GM19463 (cell line): ENCODE measurements at regions not wholly inside any gene's neighbourhood (a gene's known extent, or its start where the extent isn't known, plus 50 kb on each side); places are given as distances from the start of the nearest gene placed in this dataset.

Source experiments
- ATAC-seq: cut with Tn5 transposase; IDR thresholded peaks from one replicate; pipeline ENCODE4 v1.9.1; 2021; ENCODE audit warnings: mild to moderate bottlenecking, moderate library complexity; ENCODE audit not compliant: unreplicated experiment

GRCh38 chr21:38920631-38921398, 115.1 kb downstream of the ETS2 start:
- ATAC-seq: no peak

GRCh38 chr21:38918607-38919346, 113.0 kb downstream of the ETS2 start:
- ATAC-seq: no peak

- ATAC-seq: no peak
These were observed 111.5 kb downstream of the ETS2 start for GRCh38 chr21:38917043-38917774.

GRCh38 chr21:38916214-38916964, 110.7 kb downstream of the ETS2 start:
- ATAC-seq: no peak

GRCh38 chr21:38915546-38915945, 109.8 kb downstream of the ETS2 start:
- no peak for ATAC-seq

GRCh38 chr21:38914528-38915293, 109.0 kb downstream of the ETS2 start:
- no peak for ATAC-seq

- ATAC-seq: no peak
These were observed 108.3 kb downstream of the ETS2 start for GRCh38 chr21:38913893-38914527.

- ATAC-seq: no peak
These were observed 107.6 kb downstream of the ETS2 start for GRCh38 chr21:38913120-38913892.

GRCh38 chr21:38912789-38913119, 107.0 kb downstream of the ETS2 start:
- ATAC-seq: no peak

- ATAC-seq: no peak
These were observed 106.4 kb downstream of the ETS2 start for GRCh38 chr21:38912102-38912629.

- no peak for ATAC-seq
These were observed 105.9 kb downstream of the ETS2 start for GRCh38 chr21:38911484-38912101.

GRCh38 chr21:38910390-38911067, 104.8 kb downstream of the ETS2 start:
- no peak for ATAC-seq

GRCh38 chr21:38909929-38910328, 104.2 kb downstream of the ETS2 start:
- no peak for ATAC-seq

GRCh38 chr21:38909109-38909508, 103.4 kb downstream of the ETS2 start:
- no peak for ATAC-seq

GRCh38 chr21:38908537-38908936, 102.8 kb downstream of the ETS2 start:
- ATAC-seq: no peak

GRCh38 chr21:38905752-38906151, 100.0 kb downstream of the ETS2 start:
- ATAC-seq: no peak

- no peak for ATAC-seq
These were observed 99.6 kb downstream of the ETS2 start for GRCh38 chr21:38905328-38905727.

GRCh38 chr21:38903690-38904139, 98.0 kb downstream of the ETS2 start:
- ATAC-seq: no peak
